ENCODE measurements at regions not wholly inside any gene's neighbourhood (a gene's known extent, or its start where the extent isn't known, plus 50 kb on each side); places are given as distances from the start of the nearest gene placed in this dataset.
A peak's percentile ranks its signal among the peaks of the same experiment; 100 is the strongest.
"Not testable (repeated sequence)": the region's sequence is repeated elsewhere in the genome, so short reads cannot be mapped to it uniquely, and the experiment has no call there.

DNA sequence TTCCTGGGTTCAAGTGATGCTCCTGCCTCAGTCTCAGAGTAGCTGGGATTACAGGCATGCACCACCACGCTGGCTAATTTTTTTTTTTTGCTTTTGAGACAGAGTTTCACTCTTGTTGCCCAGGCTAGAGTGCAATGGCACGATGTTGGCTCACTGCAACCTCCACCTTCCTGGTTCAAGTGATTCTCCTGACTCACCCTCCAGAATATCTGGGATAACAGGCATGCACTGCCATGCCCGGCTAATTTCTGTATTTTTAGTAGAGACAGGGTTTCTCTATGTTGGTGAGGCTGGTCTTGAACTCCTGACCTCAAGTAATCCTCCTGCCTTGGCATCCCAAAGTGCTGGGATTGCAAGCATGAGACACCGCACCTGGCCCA is 89.6 kb upstream of the KLF6 start:
- H3K9me3 Mint-ChIP-seq; POLR2A ChIA-PET; DNase-seq (ENCODE audit: low spot score); H3K27ac Mint-ChIP-seq; CTCF ChIA-PET; H3K27me3 Mint-ChIP-seq (ENCODE audit: low read depth); ATAC-seq; H3K36me3 Mint-ChIP-seq; H3K4me3 Mint-ChIP-seq: not testable (repeated sequence)
- H3K4me1 Mint-ChIP-seq, result peaks cover 26% of the 10 kb centered on the region

DNA sequence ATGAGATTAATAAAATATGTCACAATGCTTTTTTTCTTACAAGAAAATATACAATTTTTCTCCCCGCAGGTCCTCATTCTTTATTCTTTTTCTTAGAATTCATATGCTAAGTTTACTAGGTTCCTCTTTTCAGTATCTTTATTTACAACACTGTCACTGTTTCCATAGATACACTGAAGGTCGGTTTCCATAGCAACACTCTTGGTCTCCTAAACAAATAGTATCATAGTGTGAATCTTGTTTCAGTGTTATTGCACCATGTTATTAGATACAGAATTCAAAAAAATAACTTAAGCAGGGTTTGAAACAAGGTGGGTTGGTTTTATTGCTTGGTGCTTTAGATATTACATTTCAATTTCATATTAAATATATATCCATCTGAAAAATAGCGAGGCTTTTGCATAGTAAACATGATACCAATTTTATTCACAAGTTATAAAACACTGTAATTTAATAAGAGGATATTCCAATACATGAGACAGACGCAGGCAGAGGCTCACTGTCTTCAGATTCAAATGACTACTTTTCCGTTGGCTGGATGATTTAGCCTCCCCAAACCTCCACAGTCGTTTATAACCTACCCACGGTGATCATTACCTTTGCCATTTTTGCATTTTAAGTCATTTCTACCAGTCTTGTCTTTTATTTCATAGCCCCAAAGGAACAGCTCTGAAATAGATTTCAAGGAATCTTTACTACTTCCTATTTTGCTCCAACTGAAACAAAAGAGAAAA is 88.9 kb upstream of the KLF6 start:
- CTCF ChIA-PET, result no interaction called here
- TF ChIP-seq FOXJ3 (CRISPR knock-in tag; IDR thresholded peaks at IDR 0.05; ENCODE audit: borderline replicate concordance), result no peak
- TF ChIP-seq TP53 (CRISPR knock-in tag; IDR thresholded peaks at IDR 0.05), result no peak
- TF ChIP-seq GTF2I (CRISPR knock-in tag; conservative IDR thresholded peaks at IDR 0.05), result no peak
- TF ChIP-seq CBFB (CRISPR knock-in tag; IDR thresholded peaks at IDR 0.05; ENCODE audit: low read depth), result no peak
- no peak for TF ChIP-seq JUN (CRISPR knock-in tag; IDR thresholded peaks at IDR 0.05)
- TF ChIP-seq, protein P1, sequence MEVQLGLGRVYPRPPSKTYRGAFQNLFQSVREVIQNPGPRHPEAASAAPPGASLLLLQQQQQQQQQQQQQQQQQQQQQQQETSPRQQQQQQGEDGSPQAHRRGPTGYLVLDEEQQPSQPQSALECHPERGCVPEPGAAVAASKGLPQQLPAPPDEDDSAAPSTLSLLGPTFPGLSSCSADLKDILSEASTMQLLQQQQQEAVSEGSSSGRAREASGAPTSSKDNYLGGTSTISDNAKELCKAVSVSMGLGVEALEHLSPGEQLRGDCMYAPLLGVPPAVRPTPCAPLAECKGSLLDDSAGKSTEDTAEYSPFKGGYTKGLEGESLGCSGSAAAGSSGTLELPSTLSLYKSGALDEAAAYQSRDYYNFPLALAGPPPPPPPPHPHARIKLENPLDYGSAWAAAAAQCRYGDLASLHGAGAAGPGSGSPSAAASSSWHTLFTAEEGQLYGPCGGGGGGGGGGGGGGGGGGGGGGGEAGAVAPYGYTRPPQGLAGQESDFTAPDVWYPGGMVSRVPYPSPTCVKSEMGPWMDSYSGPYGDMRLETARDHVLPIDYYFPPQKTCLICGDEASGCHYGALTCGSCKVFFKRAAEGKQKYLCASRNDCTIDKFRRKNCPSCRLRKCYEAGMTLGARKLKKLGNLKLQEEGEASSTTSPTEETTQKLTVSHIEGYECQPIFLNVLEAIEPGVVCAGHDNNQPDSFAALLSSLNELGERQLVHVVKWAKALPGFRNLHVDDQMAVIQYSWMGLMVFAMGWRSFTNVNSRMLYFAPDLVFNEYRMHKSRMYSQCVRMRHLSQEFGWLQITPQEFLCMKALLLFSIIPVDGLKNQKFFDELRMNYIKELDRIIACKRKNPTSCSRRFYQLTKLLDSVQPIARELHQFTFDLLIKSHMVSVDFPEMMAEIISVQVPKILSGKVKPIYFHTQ (CRISPR knock-in tag; IDR thresholded peaks at IDR 0.05), result no peak
- TF ChIP-seq OVOL2 (CRISPR knock-in tag; IDR thresholded peaks at IDR 0.05; ENCODE audit: borderline replicate concordance), result no peak
- H3K9me3 Mint-ChIP-seq, result no peaks in the 10 kb centered on the region
- no peak for ATAC-seq
- peaks cover 29% of the 10 kb centered on the region for H3K4me1 Mint-ChIP-seq
- DNase-seq (ENCODE audit: low spot score), result no peak
- no peak overlapping the region for H3K4me3 Mint-ChIP-seq
- H3K27ac Mint-ChIP-seq, result no peak overlapping the region
- no peaks in the 10 kb centered on the region for H3K36me3 Mint-ChIP-seq
- POLR2A ChIA-PET, result no interaction called here
- no peaks in the 10 kb centered on the region for H3K27me3 Mint-ChIP-seq (ENCODE audit: low read depth)

DNA sequence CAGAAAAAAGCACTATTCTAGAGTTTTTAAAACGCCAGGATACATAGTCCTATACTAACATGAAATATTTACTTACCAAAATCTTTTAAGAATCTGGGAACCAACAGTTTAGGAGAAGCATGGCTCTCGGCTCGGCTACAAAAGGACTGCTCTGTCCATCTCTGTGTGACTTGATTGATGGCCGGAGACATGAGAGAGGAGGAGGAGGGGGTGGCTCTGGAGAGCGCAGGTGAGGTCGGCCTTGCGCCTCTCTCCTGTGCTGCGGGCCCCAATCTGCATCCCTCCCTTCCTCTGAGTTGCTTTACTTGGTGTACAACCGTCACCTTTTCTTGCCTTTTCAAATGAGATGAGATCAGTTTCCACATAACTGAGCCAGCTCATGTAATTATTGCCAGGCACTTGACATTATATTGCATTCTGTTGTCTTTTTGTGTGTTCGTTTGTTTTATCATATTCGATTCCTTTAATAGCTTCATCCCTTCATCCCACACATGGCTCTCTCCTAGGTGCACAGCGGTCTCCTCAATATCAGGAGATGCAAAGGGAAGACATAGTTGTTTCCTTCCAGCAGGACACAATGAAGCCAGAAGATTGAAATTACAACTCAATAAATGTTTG is 87.8 kb upstream of the KLF6 start:
- ATAC-seq, result 0 out of 2 replicates have a peak, but pooled peaks have one; percentile 25
- ChIA-PET POLR2A (no interaction called here), CTCF (no interaction called here)

More for the DNA sequence above, 87.8 kb upstream of the KLF6 start:
- Mint-ChIP-seq H3K36me3 (no peaks in the 10 kb centered on the region), H3K4me3 (no peak overlapping the region), H3K27me3 (ENCODE audit: low read depth) (no peaks in the 10 kb centered on the region), H3K9me3 (no peaks in the 10 kb centered on the region), H3K27ac (peak overlapping the region; percentile 41; the same call in 1 of the 2 replicates), H3K4me1 (peaks cover 29% of the 10 kb centered on the region)
- no peak for DNase-seq (ENCODE audit: low spot score)
- TF ChIP-seq, protein P2, sequence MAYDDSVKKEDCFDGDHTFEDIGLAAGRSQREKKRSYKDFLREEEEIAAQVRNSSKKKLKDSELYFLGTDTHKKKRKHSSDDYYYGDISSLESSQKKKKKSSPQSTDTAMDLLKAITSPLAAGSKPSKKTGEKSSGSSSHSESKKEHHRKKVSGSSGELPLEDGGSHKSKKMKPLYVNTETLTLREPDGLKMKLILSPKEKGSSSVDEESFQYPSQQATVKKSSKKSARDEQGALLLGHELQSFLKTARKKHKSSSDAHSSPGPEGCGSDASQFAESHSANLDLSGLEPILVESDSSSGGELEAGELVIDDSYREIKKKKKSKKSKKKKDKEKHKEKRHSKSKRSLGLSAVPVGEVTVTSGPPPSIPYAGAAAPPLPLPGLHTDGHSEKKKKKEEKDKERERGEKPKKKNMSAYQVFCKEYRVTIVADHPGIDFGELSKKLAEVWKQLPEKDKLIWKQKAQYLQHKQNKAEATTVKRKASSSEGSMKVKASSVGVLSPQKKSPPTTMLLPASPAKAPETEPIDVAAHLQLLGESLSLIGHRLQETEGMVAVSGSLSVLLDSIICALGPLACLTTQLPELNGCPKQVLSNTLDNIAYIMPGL (CRISPR knock-in tag; IDR thresholded peaks at IDR 0.05), result no peak
- TF ChIP-seq, protein P3, sequence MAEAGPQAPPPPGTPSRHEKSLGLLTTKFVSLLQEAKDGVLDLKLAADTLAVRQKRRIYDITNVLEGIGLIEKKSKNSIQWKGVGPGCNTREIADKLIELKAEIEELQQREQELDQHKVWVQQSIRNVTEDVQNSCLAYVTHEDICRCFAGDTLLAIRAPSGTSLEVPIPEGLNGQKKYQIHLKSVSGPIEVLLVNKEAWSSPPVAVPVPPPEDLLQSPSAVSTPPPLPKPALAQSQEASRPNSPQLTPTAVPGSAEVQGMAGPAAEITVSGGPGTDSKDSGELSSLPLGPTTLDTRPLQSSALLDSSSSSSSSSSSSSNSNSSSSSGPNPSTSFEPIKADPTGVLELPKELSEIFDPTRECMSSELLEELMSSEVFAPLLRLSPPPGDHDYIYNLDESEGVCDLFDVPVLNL (CRISPR knock-in tag; IDR thresholded peaks at IDR 0.05; ENCODE audit: borderline replicate concordance, low read depth), result no peak
- TF ChIP-seq, protein P4, sequence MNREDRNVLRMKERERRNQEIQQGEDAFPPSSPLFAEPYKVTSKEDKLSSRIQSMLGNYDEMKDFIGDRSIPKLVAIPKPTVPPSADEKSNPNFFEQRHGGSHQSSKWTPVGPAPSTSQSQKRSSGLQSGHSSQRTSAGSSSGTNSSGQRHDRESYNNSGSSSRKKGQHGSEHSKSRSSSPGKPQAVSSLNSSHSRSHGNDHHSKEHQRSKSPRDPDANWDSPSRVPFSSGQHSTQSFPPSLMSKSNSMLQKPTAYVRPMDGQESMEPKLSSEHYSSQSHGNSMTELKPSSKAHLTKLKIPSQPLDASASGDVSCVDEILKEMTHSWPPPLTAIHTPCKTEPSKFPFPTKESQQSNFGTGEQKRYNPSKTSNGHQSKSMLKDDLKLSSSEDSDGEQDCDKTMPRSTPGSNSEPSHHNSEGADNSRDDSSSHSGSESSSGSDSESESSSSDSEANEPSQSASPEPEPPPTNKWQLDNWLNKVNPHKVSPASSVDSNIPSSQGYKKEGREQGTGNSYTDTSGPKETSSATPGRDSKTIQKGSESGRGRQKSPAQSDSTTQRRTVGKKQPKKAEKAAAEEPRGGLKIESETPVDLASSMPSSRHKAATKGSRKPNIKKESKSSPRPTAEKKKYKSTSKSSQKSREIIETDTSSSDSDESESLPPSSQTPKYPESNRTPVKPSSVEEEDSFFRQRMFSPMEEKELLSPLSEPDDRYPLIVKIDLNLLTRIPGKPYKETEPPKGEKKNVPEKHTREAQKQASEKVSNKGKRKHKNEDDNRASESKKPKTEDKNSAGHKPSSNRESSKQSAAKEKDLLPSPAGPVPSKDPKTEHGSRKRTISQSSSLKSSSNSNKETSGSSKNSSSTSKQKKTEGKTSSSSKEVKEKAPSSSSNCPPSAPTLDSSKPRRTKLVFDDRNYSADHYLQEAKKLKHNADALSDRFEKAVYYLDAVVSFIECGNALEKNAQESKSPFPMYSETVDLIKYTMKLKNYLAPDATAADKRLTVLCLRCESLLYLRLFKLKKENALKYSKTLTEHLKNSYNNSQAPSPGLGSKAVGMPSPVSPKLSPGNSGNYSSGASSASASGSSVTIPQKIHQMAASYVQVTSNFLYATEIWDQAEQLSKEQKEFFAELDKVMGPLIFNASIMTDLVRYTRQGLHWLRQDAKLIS (CRISPR knock-in tag; IDR thresholded peaks at IDR 0.05; ENCODE audit: borderline replicate concordance), result no peak
- TF ChIP-seq, protein P5, sequence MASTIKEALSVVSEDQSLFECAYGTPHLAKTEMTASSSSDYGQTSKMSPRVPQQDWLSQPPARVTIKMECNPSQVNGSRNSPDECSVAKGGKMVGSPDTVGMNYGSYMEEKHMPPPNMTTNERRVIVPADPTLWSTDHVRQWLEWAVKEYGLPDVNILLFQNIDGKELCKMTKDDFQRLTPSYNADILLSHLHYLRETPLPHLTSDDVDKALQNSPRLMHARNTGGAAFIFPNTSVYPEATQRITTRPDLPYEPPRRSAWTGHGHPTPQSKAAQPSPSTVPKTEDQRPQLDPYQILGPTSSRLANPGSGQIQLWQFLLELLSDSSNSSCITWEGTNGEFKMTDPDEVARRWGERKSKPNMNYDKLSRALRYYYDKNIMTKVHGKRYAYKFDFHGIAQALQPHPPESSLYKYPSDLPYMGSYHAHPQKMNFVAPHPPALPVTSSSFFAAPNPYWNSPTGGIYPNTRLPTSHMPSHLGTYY (CRISPR knock-in tag; IDR thresholded peaks at IDR 0.05), result no peak
- TF ChIP-seq, protein P6, sequence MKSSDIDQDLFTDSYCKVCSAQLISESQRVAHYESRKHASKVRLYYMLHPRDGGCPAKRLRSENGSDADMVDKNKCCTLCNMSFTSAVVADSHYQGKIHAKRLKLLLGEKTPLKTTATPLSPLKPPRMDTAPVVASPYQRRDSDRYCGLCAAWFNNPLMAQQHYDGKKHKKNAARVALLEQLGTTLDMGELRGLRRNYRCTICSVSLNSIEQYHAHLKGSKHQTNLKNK (CRISPR knock-in tag; IDR thresholded peaks at IDR 0.05), result no peak
- TF ChIP-seq ZNF232 (CRISPR knock-in tag; IDR thresholded peaks at IDR 0.05), result no peak
- TF ChIP-seq, protein P7, sequence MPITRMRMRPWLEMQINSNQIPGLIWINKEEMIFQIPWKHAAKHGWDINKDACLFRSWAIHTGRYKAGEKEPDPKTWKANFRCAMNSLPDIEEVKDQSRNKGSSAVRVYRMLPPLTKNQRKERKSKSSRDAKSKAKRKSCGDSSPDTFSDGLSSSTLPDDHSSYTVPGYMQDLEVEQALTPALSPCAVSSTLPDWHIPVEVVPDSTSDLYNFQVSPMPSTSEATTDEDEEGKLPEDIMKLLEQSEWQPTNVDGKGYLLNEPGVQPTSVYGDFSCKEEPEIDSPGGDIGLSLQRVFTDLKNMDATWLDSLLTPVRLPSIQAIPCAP (CRISPR knock-in tag; IDR thresholded peaks at IDR 0.05), result no peak
